ENCODE measurements at regions not wholly inside any gene's neighbourhood (a gene's known extent, or its start where the extent isn't known, plus 50 kb on each side); places are given as distances from the start of the nearest gene placed in this dataset.

DNA sequence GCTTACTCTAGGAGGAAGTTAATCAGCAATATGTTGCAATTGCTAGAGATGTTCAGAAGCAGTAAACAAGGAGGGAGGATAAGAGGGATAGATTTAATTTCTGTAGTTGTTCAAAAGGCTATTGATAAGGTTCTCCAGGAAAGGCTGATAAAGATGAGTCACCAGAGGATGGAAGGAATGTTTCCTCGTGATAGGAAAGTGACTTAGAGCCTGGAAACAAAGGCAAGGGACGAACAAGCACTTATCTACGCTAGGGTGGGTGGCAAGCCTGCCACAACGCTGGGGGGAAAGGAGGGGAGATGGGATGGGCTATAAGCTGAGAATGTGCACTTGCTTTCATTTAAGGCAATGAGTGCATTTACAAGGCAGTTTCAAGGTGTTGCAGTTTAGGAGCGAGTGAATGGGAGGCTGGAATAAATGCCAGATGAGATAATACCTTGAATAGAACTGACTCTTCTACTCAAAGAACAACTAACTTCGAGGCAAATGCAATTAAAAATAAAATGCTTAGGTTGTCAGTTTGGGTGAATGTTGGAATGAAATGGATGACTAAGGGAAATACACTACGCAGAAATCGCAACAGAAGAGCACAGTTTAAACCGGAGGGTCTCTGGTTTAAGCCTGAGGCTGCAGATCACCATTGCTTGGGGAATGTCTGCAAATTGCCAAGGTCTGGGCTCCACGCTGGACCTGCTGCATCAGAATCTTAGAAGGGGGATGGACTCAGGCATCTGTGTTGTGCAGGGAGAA lies 76.0 kb upstream of the RBBP6 start:
- TF ChIP-seq, protein P1, sequence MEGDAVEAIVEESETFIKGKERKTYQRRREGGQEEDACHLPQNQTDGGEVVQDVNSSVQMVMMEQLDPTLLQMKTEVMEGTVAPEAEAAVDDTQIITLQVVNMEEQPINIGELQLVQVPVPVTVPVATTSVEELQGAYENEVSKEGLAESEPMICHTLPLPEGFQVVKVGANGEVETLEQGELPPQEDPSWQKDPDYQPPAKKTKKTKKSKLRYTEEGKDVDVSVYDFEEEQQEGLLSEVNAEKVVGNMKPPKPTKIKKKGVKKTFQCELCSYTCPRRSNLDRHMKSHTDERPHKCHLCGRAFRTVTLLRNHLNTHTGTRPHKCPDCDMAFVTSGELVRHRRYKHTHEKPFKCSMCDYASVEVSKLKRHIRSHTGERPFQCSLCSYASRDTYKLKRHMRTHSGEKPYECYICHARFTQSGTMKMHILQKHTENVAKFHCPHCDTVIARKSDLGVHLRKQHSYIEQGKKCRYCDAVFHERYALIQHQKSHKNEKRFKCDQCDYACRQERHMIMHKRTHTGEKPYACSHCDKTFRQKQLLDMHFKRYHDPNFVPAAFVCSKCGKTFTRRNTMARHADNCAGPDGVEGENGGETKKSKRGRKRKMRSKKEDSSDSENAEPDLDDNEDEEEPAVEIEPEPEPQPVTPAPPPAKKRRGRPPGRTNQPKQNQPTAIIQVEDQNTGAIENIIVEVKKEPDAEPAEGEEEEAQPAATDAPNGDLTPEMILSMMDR (conservative IDR thresholded peaks at IDR 0.05 in 1 of 2, IDR thresholded peaks at IDR 0.05 in 1 of 2; ENCODE audit: low read depth in 1 of 2, low read length in 2 of 2), result no peak
- TF ChIP-seq EZH2 (IDR thresholded peaks at IDR 0.05; ENCODE audit: low read length, missing control alignments), result no peak
